Right renal pelvis (tissue), 4 donors: ENCODE measurements at regions not wholly inside any gene's neighbourhood (a gene's known extent, or its start where the extent isn't known, plus 50 kb on each side); places are given as distances from the start of the nearest gene placed in this dataset.
"Not testable (repeated sequence)": the region's sequence is repeated elsewhere in the genome, so short reads cannot be mapped to it uniquely, and the experiment has no call there.

ENCODE experiments used
- DNase-seq, 4 donors: peaks; one replicate each; pipeline ENCODE4 v3.0.0-alpha.2; 2013; ENCODE audit warnings: low read depth in 4 of 4, low spot score in 3 of 4, missing footprints in 1 of 4

DNA sequence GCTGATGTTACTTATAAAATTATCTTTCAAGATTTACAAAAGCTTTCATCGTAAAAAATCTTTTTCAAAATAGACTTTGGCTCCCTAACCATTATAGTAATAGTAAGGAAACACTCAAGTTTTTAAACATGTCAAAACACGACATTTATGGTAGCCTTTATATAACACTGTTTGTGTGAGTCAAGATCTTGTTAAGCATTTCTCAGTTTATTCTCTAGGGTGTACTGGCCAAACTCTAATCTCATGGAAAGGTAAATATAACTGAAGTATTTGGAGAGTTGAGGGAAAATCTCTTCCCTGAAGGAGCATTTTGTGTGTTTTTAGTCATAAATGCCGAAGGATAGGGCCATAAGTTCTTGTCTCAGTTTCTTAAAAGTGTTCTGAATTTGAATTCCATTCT is 790.9 kb upstream of the NCAM2 start:
- DNase-seq, result no peak

DNA sequence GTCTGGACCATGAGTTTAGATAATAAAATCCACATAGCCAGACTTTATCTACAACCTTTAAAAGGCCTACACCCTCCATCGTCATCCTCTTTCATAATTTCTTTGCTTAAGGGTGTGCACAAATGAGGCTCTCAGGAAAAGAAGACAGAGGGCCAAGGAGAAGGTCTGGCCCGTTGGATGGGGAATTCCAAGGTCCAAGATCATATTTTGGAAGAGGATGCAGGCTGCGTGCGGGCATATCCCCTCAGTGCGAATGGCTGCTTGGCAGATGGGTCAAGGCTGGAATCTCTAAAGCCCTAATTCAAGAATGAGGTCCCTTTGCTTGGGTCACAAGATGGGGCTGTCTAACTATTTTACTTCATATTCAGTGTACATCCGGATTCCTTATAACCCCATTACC is 782.2 kb upstream of the NCAM2 start:
- DNase-seq, result no peak

DNA sequence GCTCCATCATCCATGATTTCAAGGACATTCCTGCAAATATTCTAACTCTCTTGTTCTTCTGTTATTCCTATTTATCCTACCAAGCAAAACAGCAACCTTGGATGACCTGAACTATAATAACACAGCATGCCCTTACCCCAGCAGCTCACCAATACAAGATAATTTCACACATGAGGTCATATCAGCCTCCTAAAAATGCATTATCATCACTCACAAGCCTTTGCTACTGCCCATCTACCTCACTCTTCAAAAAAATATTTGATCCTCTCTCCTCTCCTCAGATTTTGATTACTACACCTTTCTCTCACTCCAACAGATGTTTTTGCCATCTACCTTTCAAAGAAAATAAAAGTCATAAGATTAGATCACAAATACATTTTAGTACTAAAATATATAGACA is 777.6 kb upstream of the NCAM2 start:
- no peak for DNase-seq

DNA sequence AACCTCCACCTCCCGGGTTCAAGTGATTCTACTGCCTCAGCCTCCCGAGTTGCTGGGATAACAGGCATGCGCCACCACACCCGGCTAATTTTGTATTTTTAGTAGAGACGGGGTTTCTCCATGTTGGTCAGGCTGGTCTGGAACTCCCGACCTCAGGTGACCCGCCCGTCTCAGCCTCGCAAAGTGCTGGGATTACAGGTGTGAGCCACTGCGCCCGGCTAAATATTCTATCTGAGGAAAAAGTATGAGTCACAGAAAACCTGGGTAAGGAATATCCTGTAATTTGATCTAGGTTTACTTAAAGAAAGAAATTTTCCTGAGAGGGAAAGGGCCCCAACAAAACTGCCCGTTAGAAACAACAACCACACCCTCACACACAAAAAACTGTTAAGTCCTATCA is 776.2 kb upstream of the NCAM2 start:
- DNase-seq, result not testable (repeated sequence)

DNA sequence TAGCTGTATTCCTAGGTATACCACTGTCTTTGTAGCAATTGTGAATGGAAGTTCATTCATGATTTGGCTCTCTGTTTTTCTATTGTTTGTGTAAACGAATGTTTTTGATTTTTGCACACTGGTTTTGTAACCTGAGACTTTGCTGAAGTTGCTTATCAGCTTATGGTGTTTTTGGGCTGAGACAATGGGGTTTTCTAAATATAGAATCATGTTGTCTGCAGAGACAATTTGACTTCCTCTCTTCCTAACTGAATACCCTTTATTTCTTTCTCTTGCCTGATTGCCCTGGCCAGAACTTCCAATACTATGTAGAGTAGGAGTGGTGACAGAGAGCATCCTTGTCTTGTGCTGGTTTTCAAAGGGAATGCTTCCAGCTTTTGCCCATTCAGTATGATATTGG is 761.6 kb upstream of the NCAM2 start:
- DNase-seq, result not testable (repeated sequence)

DNA sequence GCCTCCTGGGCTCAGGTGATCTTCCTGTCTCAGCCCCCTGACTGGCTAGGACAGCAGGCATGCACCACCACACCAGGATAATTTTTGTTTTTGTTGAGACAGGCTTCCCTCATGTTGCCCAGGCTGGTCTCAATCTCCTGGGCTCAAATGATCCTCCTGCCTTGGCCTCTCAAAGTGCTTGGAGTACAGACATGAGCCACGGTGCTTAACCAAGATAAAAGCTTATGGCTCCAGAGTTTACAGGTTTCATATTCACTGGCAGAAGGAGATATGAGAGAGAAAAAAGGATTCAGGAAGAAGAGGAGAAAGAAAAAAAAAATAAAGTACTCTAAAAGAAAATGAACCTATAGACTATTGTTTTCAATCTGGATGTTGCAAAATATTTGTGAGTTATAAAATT is 748.8 kb upstream of the NCAM2 start:
- DNase-seq, result no peak

DNA sequence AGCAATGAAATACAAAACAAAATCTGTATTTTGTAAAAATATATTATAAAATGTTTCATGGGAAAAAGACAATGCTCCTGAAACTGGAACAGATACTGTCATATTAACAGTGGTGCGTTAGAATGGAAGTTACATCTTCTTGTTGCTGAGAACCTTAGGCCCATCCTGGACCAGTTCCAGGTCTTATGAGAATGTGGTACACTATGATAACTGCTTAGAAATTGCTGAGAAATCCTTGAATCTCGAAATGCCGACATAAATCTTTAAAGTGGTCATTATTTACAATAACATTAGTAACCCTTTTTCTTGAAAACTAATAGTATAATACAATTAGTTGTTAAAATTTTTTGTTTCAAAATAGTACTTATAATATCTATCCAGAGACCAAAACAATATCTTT is 747.9 kb upstream of the NCAM2 start:
- no peak for DNase-seq

DNA sequence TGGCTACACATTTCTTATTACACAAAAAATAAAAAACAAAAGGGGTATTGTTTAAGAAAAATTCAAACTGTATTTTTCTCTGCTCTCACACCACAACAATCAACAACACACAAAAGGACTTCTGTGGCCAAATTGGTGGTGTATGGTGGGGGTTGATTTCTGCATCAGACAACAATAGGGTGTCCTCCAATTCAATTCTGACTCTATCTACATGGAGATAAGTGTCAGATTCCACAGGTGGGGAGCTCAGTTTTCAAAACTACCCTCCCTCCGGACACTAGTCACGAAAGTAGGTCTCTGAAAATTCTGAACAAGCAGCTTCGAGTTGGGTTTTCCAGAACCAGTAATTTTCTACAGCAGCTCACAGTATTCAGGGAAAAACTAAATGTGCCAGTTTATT is 744.9 kb upstream of the NCAM2 start:
- DNase-seq, result no peak

DNA sequence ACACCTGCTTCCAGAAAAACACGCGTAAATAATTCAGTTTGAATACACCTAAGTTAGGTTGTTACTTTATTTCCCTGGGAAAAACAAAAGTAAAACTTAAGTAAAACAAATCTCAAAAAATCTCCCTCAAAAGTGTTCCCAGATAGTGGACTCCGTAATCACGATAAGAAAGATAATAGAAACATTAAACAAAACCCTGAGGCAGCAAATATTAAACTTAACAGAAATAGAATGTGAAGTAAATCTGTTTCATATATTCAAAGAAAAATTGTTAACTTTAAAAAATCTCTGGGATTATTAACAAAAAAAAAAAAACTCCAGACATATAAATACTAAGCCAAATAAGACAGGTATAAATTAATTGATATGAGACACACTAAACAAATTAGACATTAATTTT is 743.2 kb upstream of the NCAM2 start:
- DNase-seq, result no peak

DNA sequence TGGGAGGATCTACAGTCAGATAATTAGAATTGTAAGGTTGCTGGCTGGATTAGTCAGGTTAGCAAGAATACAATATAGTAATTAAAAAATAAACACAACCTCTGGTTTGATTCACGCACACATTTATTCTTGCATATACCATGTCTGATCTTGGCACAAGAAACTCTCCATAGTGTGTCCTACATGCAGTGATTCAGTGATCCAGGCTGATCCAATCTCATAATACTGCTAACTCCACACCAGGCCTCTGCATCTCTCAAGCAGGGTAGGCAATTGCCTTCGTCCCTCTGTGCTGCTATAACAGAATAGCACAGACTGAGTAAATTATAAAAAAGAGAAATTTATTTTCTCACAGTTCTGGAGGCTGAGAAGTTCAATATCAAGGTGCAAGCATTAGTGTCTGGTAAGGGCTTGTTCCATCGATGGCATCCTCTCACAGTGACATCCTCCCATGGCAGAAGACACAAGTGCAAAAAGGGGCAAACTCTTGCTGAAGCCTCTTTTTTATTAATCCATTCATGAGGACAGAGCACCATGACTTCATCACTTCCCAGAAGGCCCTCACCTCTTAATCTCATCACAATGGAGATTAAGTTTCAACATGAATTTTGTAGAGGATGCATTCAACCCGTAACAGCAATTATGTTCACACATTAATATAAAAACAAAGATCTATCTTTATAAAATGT is 741.0 kb upstream of the NCAM2 start:
- no peak for DNase-seq

DNA sequence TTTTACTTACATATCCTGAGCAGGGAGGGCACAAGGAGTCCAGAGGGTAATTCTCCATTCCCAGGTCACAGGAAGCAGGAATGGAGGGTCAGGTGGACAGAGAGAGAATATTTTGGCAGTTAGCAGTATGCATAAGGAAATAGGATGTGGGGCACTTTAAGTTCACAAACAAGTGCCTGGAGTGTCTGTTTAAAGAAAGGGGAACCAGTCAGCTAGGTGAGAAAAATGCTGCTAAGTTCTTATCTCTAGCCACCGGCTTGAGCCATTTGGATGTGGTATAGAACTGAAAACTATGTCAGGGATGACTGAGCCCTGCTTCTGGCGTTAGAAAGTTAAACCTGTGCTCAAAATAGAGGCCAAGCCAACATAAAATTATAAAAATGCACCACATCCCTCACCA is 739.7 kb upstream of the NCAM2 start:
- no peak for DNase-seq

DNA sequence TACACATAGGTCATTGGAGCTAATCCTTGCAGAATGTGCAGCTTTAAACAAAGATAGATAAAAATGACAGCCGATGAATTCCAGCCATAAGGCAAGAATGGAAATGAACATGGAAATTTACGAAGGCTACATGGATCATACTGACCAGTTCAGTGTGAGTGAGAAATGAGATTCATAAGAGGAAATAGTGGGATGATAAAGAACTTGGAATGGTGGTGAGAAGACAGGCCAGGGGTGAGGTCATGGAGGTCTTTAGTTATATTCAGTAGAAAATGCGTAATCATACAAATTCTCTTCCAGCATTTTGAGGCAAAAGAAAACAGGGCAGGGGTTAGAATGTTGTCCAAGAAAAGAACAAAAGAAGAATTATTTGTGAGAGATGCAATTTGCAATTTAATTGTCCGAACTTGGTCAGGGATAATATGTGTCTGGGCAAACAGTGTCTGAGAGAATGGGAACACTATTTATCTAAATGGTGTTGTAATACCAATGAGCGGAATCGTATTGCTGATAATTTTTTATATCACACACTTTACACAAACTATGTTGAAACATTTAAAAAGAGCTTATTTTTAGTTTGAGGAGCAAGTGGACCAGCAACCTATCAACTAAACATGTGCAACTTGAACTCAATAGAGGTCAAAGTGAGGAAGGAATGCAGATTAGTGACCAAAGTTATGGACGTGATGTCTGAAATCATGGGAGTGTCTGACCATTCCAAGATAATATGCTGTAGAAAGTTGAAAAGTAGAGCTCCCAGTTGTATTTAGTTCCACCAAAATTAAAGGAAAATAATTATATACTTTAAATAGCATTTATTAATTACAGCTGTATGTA is 739.0 kb upstream of the NCAM2 start:
- DNase-seq, result no peak

DNA sequence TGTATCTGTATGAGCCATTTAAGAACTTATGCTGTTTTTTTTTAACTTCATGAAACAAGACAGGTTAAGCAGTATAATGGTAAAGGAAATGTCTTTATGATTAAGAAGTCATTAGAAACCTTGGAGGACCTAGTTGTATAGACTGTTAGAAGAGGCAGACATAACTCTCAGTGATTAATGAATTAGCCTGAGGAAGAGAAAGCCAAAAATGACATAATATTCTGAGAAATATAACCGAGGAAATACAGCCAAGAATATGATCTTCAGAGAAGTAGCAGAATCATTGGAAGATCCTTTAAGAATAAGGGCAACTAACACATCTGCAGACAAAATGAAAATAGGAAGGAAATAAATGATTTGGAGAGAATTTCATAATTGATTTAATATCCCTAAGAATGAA is 738.1 kb upstream of the NCAM2 start:
- DNase-seq, result no peak

DNA sequence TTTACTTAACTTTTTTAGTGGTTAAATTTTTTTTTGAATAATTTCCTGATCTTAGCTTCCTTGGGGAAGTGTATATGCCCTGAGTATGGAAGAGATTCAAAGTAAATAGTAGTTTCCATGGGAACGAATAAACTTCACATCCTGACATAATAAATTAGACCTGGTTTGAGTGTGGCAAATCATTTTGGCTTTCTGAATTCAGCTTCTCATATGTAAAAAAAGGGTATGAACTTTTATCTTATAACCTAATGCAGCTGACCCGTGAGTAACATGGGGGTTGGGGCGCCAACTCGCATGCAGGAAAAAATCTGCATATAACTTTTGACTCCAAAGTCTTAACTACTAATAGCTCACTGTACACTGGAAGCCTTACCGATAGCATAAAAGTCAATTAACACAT is 736.8 kb upstream of the NCAM2 start:
- DNase-seq, result no peak

DNA sequence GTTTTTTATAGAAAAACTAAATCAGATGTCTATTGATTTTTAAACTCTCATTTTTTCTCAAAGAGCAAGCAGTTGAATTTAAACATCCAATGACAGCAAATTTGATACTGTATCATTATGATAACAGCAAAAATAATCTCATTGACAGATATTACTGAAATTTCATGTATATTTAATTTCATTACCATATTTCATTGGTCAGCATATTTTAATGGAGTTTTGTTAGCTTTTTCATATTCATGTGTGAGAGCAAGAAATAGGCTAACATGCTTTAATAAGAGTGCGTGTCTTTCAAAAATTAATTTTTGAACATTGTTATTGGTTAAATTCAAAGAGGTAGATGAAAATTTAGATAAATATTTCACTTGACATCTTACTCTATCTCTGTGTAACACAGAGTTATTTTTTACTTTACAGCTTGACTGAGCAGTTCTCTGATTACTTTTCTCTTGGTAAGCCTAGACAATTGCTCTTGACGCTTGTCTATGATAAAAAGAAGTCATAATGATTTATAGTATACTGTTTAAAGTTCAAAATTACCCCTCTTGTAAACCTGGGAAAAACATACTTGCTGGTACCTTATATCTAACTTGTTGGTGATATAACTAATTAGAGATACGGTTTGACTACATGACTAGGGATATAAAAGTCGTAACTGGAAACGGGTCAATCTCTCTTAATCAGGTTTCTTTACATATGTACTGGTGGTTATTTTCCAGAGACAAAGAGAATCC is 732.3 kb upstream of the NCAM2 start:
- DNase-seq, result no peak

DNA sequence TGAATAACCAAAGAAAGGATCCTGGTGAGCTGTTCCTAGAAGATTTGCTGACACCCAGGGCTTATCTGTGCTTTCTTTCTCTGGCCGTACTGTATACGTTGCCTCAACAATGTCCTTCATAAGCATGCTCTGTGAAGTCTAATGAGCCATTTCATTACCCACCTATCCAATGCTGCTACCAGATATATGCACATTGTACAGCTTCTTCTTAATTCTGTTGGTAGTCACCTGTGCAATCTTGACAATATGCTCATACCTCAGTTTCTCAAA is 731.8 kb upstream of the NCAM2 start:
- DNase-seq, result no peak

DNA sequence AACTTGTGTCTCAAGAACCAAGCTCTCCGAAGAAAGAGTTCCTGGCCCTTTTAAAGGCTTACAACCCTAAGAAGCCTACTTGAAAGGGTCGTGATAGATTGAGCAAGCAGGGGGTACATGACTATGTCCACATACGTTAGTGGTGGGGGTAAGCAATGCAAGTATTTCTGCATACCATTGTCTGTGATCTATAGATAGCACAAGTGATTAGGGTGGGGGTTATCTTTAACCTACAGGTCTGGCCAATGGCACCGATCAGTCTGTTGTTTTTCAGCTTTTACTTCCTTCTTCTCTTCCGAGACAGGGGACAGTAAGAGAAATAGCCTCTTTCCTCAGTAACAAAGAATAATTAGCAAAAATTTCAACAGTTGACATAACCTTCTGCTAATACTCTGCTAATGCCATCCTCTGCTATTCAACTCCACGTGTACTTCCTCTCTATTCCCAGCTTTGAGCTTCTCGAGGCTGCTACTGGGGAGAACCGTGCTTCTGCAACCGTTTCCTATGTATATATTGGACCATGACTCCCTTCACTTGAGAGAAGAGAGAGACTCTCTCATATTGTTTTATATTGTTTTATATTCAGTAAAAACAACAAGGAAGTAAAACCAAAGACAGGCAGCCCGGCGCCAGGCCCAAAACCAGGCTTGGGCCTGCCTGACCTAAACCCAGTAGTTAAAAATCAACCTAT is 727.7 kb upstream of the NCAM2 start:
- no peak for DNase-seq

DNA sequence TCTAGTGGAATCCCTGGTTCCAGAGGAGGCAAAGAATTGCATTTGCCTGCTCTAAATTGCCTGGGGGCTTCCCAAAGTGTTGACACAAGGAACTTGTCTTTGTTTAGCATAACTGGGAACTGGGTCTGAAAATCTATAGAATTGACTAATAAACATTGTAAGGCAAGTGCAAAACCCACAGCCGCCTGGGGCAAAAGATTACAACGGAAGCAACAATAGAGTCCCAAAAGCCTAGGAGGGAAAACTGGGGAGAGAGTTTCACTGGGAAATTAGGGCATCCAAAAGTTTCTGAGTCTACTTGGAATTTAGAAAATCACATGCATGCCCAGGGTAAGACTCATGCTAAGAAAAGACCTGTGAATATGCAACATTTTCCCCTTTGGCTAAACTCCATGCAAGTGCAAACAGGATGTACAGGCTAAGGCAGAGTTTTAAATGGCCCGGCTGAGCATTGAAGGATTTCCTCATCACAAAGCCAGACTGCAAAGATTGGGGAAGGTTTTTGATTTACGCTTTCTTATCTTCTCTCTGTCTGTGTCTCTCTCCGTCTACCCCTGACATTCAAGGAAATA is 725.3 kb upstream of the NCAM2 start:
- DNase-seq, result no peak

DNA sequence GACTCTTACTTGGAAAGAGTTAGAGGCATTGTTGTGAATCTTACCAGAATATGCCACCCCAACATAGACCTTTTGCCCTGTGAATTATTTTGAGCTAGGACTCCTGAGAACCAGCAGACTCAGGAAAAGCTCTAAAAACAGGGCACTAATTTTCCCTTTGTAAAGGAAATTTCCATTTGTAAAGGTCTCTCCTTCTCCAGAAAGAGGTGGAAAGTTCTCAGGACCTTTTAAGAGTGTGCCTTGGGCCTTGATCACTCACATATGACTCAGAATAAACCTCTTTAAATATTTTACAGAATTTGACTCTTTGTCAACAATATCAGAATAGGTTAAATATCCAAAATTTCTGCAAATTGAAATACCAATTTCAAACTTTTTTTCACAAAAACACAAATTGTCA is 721.8 kb upstream of the NCAM2 start:
- no peak for DNase-seq

DNA sequence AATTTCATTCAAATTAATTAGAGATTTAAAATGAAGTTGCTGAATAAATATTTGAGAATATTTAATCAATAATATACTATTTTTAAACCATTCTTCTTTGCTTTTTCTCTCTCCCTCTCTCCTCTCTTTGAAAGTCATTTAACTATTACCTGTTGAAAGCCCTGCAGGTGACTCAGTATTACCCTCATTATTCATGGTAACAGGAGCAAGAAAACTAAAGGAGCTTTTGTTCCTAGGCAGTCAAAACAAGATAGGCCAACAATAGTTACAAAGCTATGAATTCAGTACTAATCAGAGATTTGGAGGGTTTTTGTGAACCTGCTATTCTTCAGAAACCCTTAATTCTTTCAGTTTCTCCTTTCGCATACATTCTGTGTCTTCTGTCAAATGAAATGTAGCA is 721.3 kb upstream of the NCAM2 start:
- DNase-seq, result no peak

DNA sequence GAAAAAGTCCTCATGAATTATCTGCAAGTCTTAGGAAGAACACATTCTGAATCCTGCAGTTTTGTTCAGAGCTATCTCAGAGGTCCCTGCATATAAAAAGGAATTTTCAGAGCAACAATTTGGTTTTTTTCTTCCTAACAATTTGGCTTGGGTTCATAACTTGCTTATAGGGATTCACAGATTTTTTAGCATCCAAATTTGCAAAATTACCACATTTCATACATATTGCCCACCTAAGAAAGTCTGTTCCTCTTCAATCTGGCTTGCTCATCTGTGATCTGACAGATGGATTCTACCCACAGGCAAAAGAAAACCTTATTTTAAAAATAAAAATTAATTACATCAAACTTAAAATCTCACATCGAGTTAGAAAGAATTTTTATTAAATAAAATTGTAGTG is 714.4 kb upstream of the NCAM2 start:
- no peak for DNase-seq
